ENCODE measurements at regions not wholly inside any gene's neighbourhood (a gene's known extent, or its start where the extent isn't known, plus 50 kb on each side); places are given as distances from the start of the nearest gene placed in this dataset.

GRCh38 chr20:24787621-24788020 lies 161.4 kb upstream of the CST7 start:
- no peaks in the 10 kb centered on the region for H3K36me3 ChIP-seq (ENCODE audit: low read depth)
- TF ChIP-seq CTCF (IDR thresholded peaks at IDR 0.05) = no peak
- no peak overlapping the region for H3K4me3 ChIP-seq
- no peak for DNase-seq
- intact Hi-C loops (cut with DNase I, micrococcal nuclease) = no loop called here
- H3K9me3 ChIP-seq = no peaks in the 10 kb centered on the region
- ATAC-seq = no peak
- no peaks in the 10 kb centered on the region for H3K4me1 ChIP-seq (ENCODE audit: low read depth)

- TF ChIP-seq CTCF (IDR thresholded peaks at IDR 0.05) = no peak
- ATAC-seq (no peak), DNase-seq (no peak)
- no peaks in the 10 kb centered on the region for H3K36me3 ChIP-seq (ENCODE audit: low read depth)
- intact Hi-C loops (cut with DNase I, micrococcal nuclease) = no loop called here
- no peaks in the 10 kb centered on the region for H3K4me1 ChIP-seq (ENCODE audit: low read depth)
- no peak overlapping the region for H3K4me3 ChIP-seq
- H3K9me3 ChIP-seq = no peaks in the 10 kb centered on the region
Observed at GRCh38 chr20:24789877-24790276, 159.2 kb upstream of the CST7 start.

- peak in 1 of 3 donors; percentile 6 for DNase-seq
- Histone ChIP-seq H3K36me3 (ENCODE audit: low read depth) (no peaks in the 10 kb centered on the region), H3K4me3 (no peak overlapping the region), H3K9me3 (no peaks in the 10 kb centered on the region), H3K4me1 (ENCODE audit: low read depth) (no peaks in the 10 kb centered on the region)
- no peak for ATAC-seq
- no peak for TF ChIP-seq CTCF (IDR thresholded peaks at IDR 0.05)
- intact Hi-C loops (cut with DNase I, micrococcal nuclease) = no loop called here
Observed at GRCh38 chr20:24790746-24791283, 158.3 kb upstream of the CST7 start.

- intact Hi-C loops (cut with DNase I, micrococcal nuclease) = no loop called here
- Histone ChIP-seq H3K4me1 (ENCODE audit: low read depth) (no peaks in the 10 kb centered on the region), H3K9me3 (no peaks in the 10 kb centered on the region), H3K36me3 (ENCODE audit: low read depth) (no peaks in the 10 kb centered on the region), H3K4me3 (no peak overlapping the region)
- ATAC-seq = no peak
- no peak for TF ChIP-seq CTCF (IDR thresholded peaks at IDR 0.05)
- DNase-seq = peak in 1 of 3 donors; percentile 4
Observed at GRCh38 chr20:24791953-24792352, 157.1 kb upstream of the CST7 start.

- no peak overlapping the region for H3K4me3 ChIP-seq
- no peaks in the 10 kb centered on the region for H3K9me3 ChIP-seq
- intact Hi-C loops (cut with DNase I, micrococcal nuclease) = no loop called here
- H3K36me3 ChIP-seq (ENCODE audit: low read depth) = no peaks in the 10 kb centered on the region
- peak in 1 of 3 donors; percentile 9 for DNase-seq
- H3K4me1 ChIP-seq (ENCODE audit: low read depth) = no peaks in the 10 kb centered on the region
- ATAC-seq = no peak
- no peak for TF ChIP-seq CTCF (IDR thresholded peaks at IDR 0.05)
Observed at GRCh38 chr20:24792641-24793495, 156.2 kb upstream of the CST7 start.

Measured in mucosa of descending colon (tissue), 3 donors.